PFSK-1 (cell line): ENCODE measurements at regions not wholly inside any gene's neighbourhood (a gene's known extent, or its start where the extent isn't known, plus 50 kb on each side); places are given as distances from the start of the nearest gene placed in this dataset.

ENCODE experiments used
- FOXP2 ChIP-seq: optimal IDR thresholded peaks from 2 replicates; pipeline ENCODE3; 2011; ENCODE audit warnings: borderline replicate concordance, control low read depth, inconsistent platforms; ENCODE audit not compliant: insufficient read depth; ENCODE audit errors: extremely low read length, extremely low read depth
- POLR2AphosphoS5 ChIP-seq: IDR thresholded peaks from 2 replicates; pipeline ENCODE4 v1.6.1; 2012; ENCODE audit warnings: low read depth, mild to moderate bottlenecking, control low read depth, low read length, moderate library complexity
- SIN3A ChIP-seq: IDR thresholded peaks from 2 replicates; pipeline ENCODE4 v1.6.1; 2012; ENCODE audit warnings: mild to moderate bottlenecking, low read length, moderate library complexity, borderline replicate concordance; ENCODE audit not compliant: insufficient read depth
- TAF1 ChIP-seq: IDR thresholded peaks from 2 replicates; pipeline ENCODE4 v1.6.1; 2012; ENCODE audit warnings: low read length, control low read depth, borderline replicate concordance; ENCODE audit not compliant: insufficient read depth
- TF ChIP-seq, protein P1 (sequence below), 2 experiments: IDR thresholded peaks; 2 replicates each; pipeline versions ENCODE4 v1.6.1 to v1.8.0; 2011 to 2012; ENCODE audit warnings: low read depth in 2 of 2, low read length in 2 of 2, control low read depth in 1 of 2, inconsistent platforms in 1 of 2, mild to moderate bottlenecking in 1 of 2, moderate library complexity in 1 of 2; ENCODE audit not compliant: insufficient read depth in 1 of 2

DNA sequence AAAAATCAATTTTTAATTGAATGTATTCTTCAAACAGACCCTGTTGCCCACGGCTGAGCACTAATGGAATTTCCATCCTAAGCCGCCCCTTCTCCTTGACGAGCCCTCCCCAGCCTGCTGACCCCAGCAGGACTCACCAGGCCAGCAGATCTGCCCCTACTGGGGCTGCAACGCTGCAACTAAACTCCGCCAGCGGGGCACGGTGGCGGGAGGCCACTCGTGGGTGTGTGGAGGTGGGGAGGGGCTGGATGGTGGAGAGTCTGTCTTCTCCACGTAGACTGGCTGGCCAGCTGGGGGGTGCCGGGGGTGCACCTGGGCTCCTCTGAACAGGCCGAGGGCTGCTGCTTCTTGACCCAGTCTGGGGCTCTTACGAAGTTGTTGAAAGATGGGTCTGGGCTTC lies 67.8 kb downstream of the ENGASE start:
- TF ChIP-seq SIN3A, result no peak
- no peak for TF ChIP-seq FOXP2
- TF ChIP-seq, protein P1, sequence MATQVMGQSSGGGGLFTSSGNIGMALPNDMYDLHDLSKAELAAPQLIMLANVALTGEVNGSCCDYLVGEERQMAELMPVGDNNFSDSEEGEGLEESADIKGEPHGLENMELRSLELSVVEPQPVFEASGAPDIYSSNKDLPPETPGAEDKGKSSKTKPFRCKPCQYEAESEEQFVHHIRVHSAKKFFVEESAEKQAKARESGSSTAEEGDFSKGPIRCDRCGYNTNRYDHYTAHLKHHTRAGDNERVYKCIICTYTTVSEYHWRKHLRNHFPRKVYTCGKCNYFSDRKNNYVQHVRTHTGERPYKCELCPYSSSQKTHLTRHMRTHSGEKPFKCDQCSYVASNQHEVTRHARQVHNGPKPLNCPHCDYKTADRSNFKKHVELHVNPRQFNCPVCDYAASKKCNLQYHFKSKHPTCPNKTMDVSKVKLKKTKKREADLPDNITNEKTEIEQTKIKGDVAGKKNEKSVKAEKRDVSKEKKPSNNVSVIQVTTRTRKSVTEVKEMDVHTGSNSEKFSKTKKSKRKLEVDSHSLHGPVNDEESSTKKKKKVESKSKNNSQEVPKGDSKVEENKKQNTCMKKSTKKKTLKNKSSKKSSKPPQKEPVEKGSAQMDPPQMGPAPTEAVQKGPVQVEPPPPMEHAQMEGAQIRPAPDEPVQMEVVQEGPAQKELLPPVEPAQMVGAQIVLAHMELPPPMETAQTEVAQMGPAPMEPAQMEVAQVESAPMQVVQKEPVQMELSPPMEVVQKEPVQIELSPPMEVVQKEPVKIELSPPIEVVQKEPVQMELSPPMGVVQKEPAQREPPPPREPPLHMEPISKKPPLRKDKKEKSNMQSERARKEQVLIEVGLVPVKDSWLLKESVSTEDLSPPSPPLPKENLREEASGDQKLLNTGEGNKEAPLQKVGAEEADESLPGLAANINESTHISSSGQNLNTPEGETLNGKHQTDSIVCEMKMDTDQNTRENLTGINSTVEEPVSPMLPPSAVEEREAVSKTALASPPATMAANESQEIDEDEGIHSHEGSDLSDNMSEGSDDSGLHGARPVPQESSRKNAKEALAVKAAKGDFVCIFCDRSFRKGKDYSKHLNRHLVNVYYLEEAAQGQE (IDR thresholded peaks at IDR 0.05; ENCODE audit: insufficient read depth in 1 of 2, low read depth in 2 of 2, low read length in 2 of 2), result no peak
- no peak for TF ChIP-seq POLR2AphosphoS5

DNA sequence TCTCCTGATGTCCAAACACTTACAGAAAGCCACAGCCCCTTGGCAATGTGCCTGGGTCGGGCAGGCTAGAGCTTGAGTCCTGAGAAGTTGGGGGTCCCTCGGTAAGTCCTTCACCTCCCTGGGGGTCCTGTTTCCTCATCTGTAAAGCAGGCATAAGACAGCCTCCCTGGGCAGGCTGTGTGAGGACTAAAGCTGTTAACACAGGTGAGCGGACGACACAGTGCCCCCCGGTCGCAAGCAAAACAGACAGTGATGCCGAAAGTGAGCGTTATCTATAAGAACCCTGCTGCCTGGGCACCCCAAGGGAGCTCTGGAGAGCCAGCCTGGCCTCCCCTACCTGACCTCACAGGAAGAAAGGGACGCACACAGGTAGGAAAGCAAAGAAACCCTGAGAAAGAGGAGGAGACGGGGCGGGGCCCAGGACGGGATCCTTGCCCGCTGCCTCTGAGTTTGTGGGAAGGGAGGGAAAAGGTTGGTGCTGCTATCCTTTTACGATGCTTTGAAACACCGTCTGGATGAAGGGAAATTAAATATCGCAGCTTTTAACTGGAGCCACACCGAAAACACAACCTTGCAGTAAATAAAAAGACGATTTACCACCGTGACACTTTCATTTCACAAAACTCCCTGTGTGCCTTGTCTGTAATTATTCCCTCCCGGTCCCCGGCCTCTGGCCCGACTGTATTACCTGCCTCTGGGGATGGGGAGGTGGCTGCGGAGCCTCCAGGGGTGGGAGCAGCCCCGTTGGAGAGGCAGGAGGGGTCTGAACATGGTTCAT lies 67.1 kb downstream of the ENGASE start:
- TF ChIP-seq TAF1 (no peak), FOXP2 (no peak), POLR2AphosphoS5 (no peak), SIN3A (no peak)
- TF ChIP-seq, protein P1 (IDR thresholded peaks at IDR 0.05; ENCODE audit: insufficient read depth in 1 of 2, low read depth in 2 of 2, low read length in 2 of 2), result no peak

DNA sequence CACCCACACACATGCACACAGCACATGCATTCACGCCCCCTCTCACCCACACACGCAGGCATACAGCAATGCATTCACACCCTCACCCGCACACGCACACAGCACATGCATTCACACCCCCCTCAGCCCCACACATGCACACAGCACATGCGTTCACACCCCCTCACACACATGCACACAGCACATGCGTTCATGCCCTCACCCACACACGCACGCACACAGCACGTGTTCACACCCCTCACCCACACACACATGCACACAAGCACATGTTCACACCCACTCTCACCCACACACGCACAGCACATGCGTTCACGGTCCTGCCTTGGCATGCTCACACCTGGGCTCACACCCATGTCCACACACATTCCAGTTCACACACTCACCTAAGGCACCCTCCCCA lies 64.2 kb downstream of the ENGASE start:
- TF ChIP-seq FOXP2, result no peak
- no peak for TF ChIP-seq POLR2AphosphoS5
- TF ChIP-seq, protein P1 (IDR thresholded peaks at IDR 0.05; ENCODE audit: insufficient read depth in 1 of 2, low read depth in 2 of 2, low read length in 2 of 2), result no peak
- no peak for TF ChIP-seq SIN3A
- no peak for TF ChIP-seq TAF1

DNA sequence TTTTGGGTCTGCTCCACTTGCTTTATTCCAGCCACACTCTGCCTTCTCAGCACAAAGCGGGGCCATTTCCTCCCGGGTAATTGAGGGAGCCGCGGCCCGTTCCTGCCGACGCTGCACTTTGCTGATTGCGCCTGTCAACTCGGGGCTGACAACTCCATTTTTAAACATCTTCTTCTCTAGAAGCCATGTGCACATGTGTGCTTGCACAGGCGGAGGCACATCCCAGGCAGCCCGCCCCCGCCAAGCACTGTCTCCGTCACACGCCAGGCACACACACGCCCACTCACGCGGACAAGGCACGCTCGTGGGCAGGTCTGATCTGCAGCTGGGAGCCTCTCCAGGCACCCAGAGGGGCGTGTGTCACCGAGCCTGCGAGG lies 63.2 kb downstream of the ENGASE start:
- TF ChIP-seq, protein P1 (IDR thresholded peaks at IDR 0.05; ENCODE audit: insufficient read depth in 1 of 2, low read depth in 2 of 2, low read length in 2 of 2), result no peak
- TF ChIP-seq SIN3A, result no peak
- TF ChIP-seq TAF1, result no peak
- TF ChIP-seq POLR2AphosphoS5, result no peak
- no peak for TF ChIP-seq FOXP2
